AG04449 (cell line): ENCODE measurements at regions not wholly inside any gene's neighbourhood (a gene's known extent, or its start where the extent isn't known, plus 50 kb on each side); places are given as distances from the start of the nearest gene placed in this dataset.

ENCODE experiments used
- CTCF ChIA-PET: fragments of 350-600 bp; formaldehyde crosslinking; extraction: SDS; loops from one replicate; lab custom pipeline; 2021; ENCODE audit warnings: antibody characterized with exemption; lab: Yijun Ruan, JAX
- POLR2A ChIA-PET: fragments of 400-600, 350-600 bp; formaldehyde crosslinking; extraction: SDS; loops from one replicate; lab custom pipeline; 2020; ENCODE audit warnings: antibody characterized with exemption, inconsistent platforms; lab: Yijun Ruan, JAX
- DNase-seq: peaks from one replicate; pipeline ENCODE4 v3.0.0-alpha.2; 2010; ENCODE audit warnings: low read depth, low spot score
- H3K4me3 ChIP-seq: 2 replicates; pipeline ENCODE4 v1.5.1; 2011; ENCODE audit warnings: low read depth, mild to moderate bottlenecking, control low read depth, low read length
- TF ChIP-seq, protein P1 (sequence below): IDR thresholded peaks from one replicate; pipeline ENCODE4 v1.5.1; 2011; ENCODE audit warnings: mild to moderate bottlenecking, moderate library complexity, low read length, control low read depth, inconsistent platforms; ENCODE audit not compliant: insufficient read depth; ENCODE audit errors: missing control alignments

- H3K4me3 ChIP-seq: no peak overlapping the region
- no peak for DNase-seq
- TF ChIP-seq, protein P1, sequence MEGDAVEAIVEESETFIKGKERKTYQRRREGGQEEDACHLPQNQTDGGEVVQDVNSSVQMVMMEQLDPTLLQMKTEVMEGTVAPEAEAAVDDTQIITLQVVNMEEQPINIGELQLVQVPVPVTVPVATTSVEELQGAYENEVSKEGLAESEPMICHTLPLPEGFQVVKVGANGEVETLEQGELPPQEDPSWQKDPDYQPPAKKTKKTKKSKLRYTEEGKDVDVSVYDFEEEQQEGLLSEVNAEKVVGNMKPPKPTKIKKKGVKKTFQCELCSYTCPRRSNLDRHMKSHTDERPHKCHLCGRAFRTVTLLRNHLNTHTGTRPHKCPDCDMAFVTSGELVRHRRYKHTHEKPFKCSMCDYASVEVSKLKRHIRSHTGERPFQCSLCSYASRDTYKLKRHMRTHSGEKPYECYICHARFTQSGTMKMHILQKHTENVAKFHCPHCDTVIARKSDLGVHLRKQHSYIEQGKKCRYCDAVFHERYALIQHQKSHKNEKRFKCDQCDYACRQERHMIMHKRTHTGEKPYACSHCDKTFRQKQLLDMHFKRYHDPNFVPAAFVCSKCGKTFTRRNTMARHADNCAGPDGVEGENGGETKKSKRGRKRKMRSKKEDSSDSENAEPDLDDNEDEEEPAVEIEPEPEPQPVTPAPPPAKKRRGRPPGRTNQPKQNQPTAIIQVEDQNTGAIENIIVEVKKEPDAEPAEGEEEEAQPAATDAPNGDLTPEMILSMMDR: no peak
- CTCF ChIA-PET: interaction anchor here (1.4 to 6.4 kb wide), 3 partner anchors 9 to 61 kb away, joined by 4 to 54 read pairs (median 9); partner anchors contain the start of gene CCDC71L
- POLR2A ChIA-PET: no interaction called here
These were observed 61.1 kb upstream of the CCDC71L start for GRCh38 chr7:106721816-106722785.

GRCh38 chr7:106723398-106723797 is 62.4 kb upstream of the CCDC71L start:
- ChIA-PET POLR2A (no interaction called here), CTCF (interaction anchor here (1.4 to 6.4 kb wide), 2 partner anchors 13 to 63 kb away, joined by 4 to 54 read pairs; partner anchors contain the start of gene CCDC71L)

DNA sequence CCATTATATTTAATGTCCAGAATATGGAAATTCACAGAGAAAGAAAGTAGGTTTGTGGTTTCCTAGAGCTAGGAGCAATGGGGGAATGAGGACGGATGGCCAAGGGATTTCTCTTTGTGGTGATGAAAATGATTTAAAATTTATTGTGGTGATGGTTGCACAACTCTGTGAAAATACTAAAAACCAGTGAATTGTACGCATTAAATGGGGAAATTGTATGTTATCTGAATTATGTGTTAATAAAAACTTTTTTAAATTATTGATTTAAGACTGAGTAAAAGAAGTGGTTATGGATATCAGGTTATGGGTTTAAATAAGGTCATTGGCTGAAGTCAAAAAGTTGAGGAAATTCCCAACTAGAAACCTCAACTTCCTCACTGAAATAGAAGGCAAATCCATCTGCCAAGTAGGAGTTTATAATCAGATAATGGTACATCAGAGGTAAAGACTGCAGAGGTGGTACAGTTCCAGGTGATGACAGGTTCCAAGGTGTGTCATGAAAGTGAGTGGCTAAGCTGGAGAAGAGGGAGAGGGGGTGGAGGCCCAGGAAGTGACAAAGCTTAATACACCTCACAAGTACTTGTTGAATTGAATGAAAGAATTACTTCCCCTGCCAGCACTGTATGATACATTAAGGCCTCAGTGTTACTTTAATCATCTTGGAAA is 68.9 kb upstream of the CCDC71L start:
- TF ChIP-seq, protein P1: no peak
- ChIA-PET CTCF (interaction anchor here (1.2 to 5.2 kb wide), 7 partner anchors 8 to 564 kb away, joined by 3 to 36 read pairs (median 9); partner anchors contain the start of gene CCDC71L), POLR2A (no interaction called here)
- DNase-seq: no peak
- H3K4me3 ChIP-seq: no peak overlapping the region

More at GRCh38 chr7:106723398-106723797, 62.4 kb upstream of the CCDC71L start:
- no peak for DNase-seq
- TF ChIP-seq, protein P1: no peak
- H3K4me3 ChIP-seq: no peak overlapping the region

DNA sequence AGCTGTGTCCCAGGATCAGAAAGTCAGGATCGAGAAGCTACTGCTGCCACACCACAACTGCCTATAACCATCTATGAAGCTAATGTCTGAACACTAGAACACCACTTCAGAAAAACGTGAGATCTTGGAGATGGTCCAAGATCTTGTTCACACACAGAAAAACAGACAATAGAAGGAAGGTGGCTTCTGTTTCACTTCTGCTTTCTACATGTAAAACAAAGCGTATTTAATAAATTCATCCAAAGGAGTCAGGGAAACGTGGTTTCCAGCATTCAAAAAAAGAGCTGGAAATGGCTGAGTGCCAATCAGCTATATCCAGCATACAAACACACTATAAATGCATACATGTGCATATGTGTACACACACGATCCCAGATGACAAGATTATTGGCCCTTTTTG is 70.2 kb upstream of the CCDC71L start:
- no peak for DNase-seq
- TF ChIP-seq, protein P1: no peak
- H3K4me3 ChIP-seq: no peak overlapping the region
- CTCF ChIA-PET: interaction anchor here (0.6 to 5.2 kb wide), 9 partner anchors 9 to 566 kb away, joined by 3 to 36 read pairs (median 5); partner anchors contain the start of gene CCDC71L
- POLR2A ChIA-PET: interaction anchor here (1.0 kb wide), 1 partner anchor 11 kb away, joined by 3 read pairs; no protein-coding TSS in a partner anchor

GRCh38 chr7:106731646-106732444 is 70.9 kb upstream of the CCDC71L start:
- no peak overlapping the region for H3K4me3 ChIP-seq
- CTCF ChIA-PET: interaction anchor here (0.6 to 5.2 kb wide), 9 partner anchors 10 to 566 kb away, joined by 3 to 36 read pairs (median 6); partner anchors contain the start of gene CCDC71L
- POLR2A ChIA-PET: interaction anchor here (1.0 kb wide), 1 partner anchor 11 kb away, joined by 3 read pairs; no protein-coding TSS in a partner anchor
- DNase-seq: no peak
- TF ChIP-seq, protein P1: no peak
